ENCODE measurements at regions not wholly inside any gene's neighbourhood (a gene's known extent, or its start where the extent isn't known, plus 50 kb on each side); places are given as distances from the start of the nearest gene placed in this dataset.

DNA sequence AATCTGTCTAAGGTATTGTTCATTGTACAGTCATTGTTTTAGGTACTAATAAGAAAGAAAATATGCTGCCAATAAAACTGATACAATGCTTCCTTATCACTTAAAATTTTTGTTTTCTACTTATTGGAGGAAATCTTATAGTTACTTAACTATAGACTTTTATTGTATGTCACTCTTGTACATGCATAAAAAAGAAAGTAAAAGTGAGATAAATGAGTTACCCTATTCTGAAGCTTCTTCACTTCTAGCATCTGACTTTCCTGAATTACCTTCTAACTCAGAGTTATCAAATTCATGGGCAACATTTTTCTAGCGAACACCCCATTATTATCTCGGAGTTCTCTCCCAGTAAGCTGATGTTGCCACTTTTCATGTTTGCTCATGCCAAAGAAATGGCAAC, 504.9 kb downstream of the SH2D4B start:
- TF ChIP-seq, protein P1, sequence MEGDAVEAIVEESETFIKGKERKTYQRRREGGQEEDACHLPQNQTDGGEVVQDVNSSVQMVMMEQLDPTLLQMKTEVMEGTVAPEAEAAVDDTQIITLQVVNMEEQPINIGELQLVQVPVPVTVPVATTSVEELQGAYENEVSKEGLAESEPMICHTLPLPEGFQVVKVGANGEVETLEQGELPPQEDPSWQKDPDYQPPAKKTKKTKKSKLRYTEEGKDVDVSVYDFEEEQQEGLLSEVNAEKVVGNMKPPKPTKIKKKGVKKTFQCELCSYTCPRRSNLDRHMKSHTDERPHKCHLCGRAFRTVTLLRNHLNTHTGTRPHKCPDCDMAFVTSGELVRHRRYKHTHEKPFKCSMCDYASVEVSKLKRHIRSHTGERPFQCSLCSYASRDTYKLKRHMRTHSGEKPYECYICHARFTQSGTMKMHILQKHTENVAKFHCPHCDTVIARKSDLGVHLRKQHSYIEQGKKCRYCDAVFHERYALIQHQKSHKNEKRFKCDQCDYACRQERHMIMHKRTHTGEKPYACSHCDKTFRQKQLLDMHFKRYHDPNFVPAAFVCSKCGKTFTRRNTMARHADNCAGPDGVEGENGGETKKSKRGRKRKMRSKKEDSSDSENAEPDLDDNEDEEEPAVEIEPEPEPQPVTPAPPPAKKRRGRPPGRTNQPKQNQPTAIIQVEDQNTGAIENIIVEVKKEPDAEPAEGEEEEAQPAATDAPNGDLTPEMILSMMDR (conservative IDR thresholded peaks at IDR 0.05; ENCODE audit: low read length) = no peak
- no peak for TF ChIP-seq EZH2phosphoT487 (IDR thresholded peaks at IDR 0.05; ENCODE audit: borderline replicate concordance, low read depth, low read length)

All from OCI-LY7 (cell line).